HEK293T (cell line): ENCODE measurements at regions not wholly inside any gene's neighbourhood (a gene's known extent, or its start where the extent isn't known, plus 50 kb on each side); places are given as distances from the start of the nearest gene placed in this dataset.

Source experiments
- BHLHE40 ChIP-seq: fragments of 450-650 bp; IDR thresholded peaks from 2 replicates; pipeline ENCODE4 v1.6.1; 2016; ENCODE audit warnings: mild to moderate bottlenecking, moderate library complexity, borderline replicate concordance
- FOXA1 ChIP-seq: fragments of 450-650 bp; IDR thresholded peaks from 2 replicates; pipeline ENCODE4 v1.6.1; 2016; ENCODE audit warnings: mild to moderate bottlenecking

- TF ChIP-seq FOXA1 (no peak), BHLHE40 (no peak)
Measured at GRCh38 chr5:30880514-30880913, 313.0 kb upstream of the CDH6 start.
